Natural killer cell (primary cell): ENCODE measurements at regions not wholly inside any gene's neighbourhood (a gene's known extent, or its start where the extent isn't known, plus 50 kb on each side); places are given as distances from the start of the nearest gene placed in this dataset.

Experiments used
- ATAC-seq, 3 donors: fragments of 150-1000 bp in 2 of 3; fragments of 200-7000 bp in 1 of 3; cut with Tn5 transposase; 1 replicate in 1 of 3; 2 replicates in 2 of 3; pipeline ENCODE4 v1.10.0; 2021; ENCODE audit warnings: mild to moderate bottlenecking in 2 of 3, moderate library complexity in 2 of 3
- DNase-seq, 2 donors: peaks; one replicate each; pipeline versions ENCODE4 v3.0.0 to v3.0.0-alpha.2; 2013 to 2021; ENCODE audit warnings: mixed read lengths in 1 of 2
- H3K27ac ChIP-seq: one replicate; pipeline ENCODE4 v1.5.1; 2013; ENCODE audit warnings: mild to moderate bottlenecking, low read length
- H3K27me3 ChIP-seq: one replicate; pipeline ENCODE4 v1.6.1; 2013; ENCODE audit warnings: low read length; ENCODE audit not compliant: control insufficient read depth, insufficient read depth
- H3K36me3 ChIP-seq: one replicate; pipeline ENCODE4 v1.6.1; 2013; ENCODE audit warnings: low read length; ENCODE audit not compliant: control insufficient read depth, insufficient read depth
- H3K4me1 ChIP-seq: one replicate; pipeline ENCODE4 v1.6.1; 2013; ENCODE audit warnings: low read length; ENCODE audit not compliant: control insufficient read depth, insufficient read depth
- H3K4me3 ChIP-seq: one replicate; pipeline ENCODE4 v1.5.1; 2013; ENCODE audit warnings: low read length
- H3K9me3 ChIP-seq: one replicate; pipeline ENCODE4 v1.6.1; 2013; ENCODE audit warnings: low read length; ENCODE audit not compliant: control insufficient read depth, insufficient read depth
- H3K27ac Mint-ChIP-seq, 2 donors: one replicate each; pipeline ENCODE4 v1.8.0; 2022; ENCODE audit warnings: mild to moderate bottlenecking in 2 of 2, mixed read lengths in 2 of 2, moderate library complexity in 1 of 2
- H3K27me3 Mint-ChIP-seq, 2 donors: one replicate each; pipeline ENCODE4 v1.8.0; 2022; ENCODE audit warnings: low read depth in 2 of 2, mixed read lengths in 2 of 2
- H3K36me3 Mint-ChIP-seq: one replicate; pipeline ENCODE4 v1.8.0; 2022; ENCODE audit warnings: mixed read lengths
- H3K4me1 Mint-ChIP-seq, 2 donors: one replicate each; pipeline ENCODE4 v1.8.0; 2022; ENCODE audit warnings: mixed read lengths in 2 of 2
- H3K4me3 Mint-ChIP-seq: one replicate; pipeline ENCODE4 v1.8.0; 2022; ENCODE audit warnings: mild to moderate bottlenecking, moderate library complexity, mixed read lengths
- H3K9me3 Mint-ChIP-seq, 2 donors: one replicate each; pipeline ENCODE4 v1.8.0; 2022; ENCODE audit warnings: mixed read lengths in 2 of 2
- CTCF ChIP-seq: fragments of 200-600 bp; IDR thresholded peaks from one replicate; pipeline ENCODE4 v1.8.0; 2022; ENCODE audit warnings: antibody characterized with exemption
- WGBS: methylation state at CpG from one replicate; pipeline ENCODE4 v1.1.7; 2013; ENCODE audit warnings: missing lambda C conversion rate; ENCODE audit not compliant: insufficient coverage; 5-methylcytosine and 5-hydroxymethylcytosine counted together
- intact Hi-C: fragments of 100-400 bp; cut with micrococcal nuclease; formaldehyde crosslinking; loops from one replicate; pipeline ENCODE4 v1.14.2; 2022

- H3K27ac ChIP-seq, result no peak overlapping the region
- WGBS, result 84% methylated on average over 4 of the region's 4 CpGs
- H3K4me1 ChIP-seq, result no peaks in the 10 kb centered on the region
- no peak overlapping the region for H3K4me3 Mint-ChIP-seq
- no peak overlapping the region for H3K27ac Mint-ChIP-seq
- ATAC-seq, result no peak
- H3K4me1 Mint-ChIP-seq, result no peaks in the 10 kb centered on the region
- intact Hi-C loops, result no loop called here
- no peaks in the 10 kb centered on the region for H3K9me3 ChIP-seq
- H3K9me3 Mint-ChIP-seq, result no peaks in the 10 kb centered on the region
- no peak for TF ChIP-seq CTCF
- peaks cover 2 to 26% of the 10 kb centered on the region in 2 donors for H3K27me3 Mint-ChIP-seq
- H3K4me3 ChIP-seq, result no peak overlapping the region
- H3K36me3 Mint-ChIP-seq, result no peaks in the 10 kb centered on the region
- no peaks in the 10 kb centered on the region for H3K36me3 ChIP-seq
- H3K27me3 ChIP-seq, result peaks cover 2% of the 10 kb centered on the region
- no peak for DNase-seq
Observed at GRCh38 chr2:45205480-45205879, 196.2 kb upstream of the SIX2 start.

DNA sequence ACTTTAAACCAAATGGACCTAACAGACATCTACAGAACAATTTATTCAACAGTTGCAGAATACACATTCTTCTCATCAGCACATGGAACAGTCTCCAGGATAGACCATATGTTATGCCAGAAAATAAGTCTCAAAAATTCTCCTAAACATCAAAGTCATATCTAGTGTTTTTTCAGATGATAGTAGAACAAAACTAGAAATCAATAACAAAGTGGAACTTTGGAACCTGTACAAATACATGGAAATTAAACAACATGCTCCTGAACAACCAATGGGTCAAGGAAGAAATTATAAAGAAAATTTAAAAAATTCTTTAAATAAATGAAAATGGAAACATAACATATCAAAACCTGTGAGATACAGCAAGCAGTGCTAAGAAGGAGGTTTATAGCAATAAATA, 194.1 kb upstream of the SIX2 start:
- Histone ChIP-seq H3K4me1 (no peaks in the 10 kb centered on the region), H3K36me3 (no peaks in the 10 kb centered on the region), H3K27me3 (peaks cover 2% of the 10 kb centered on the region), H3K9me3 (no peaks in the 10 kb centered on the region), H3K27ac (no peak overlapping the region), H3K4me3 (no peak overlapping the region)
- H3K36me3 Mint-ChIP-seq, result no peaks in the 10 kb centered on the region
- H3K9me3 Mint-ChIP-seq, result no peaks in the 10 kb centered on the region
- no peak for TF ChIP-seq CTCF
- H3K4me3 Mint-ChIP-seq, result no peak overlapping the region
- intact Hi-C loops, result no loop called here
- H3K27me3 Mint-ChIP-seq, result peaks cover 2 to 19% of the 10 kb centered on the region in 2 donors
- no peak for ATAC-seq
- H3K27ac Mint-ChIP-seq, result no peak overlapping the region
- H3K4me1 Mint-ChIP-seq, result no peaks in the 10 kb centered on the region
- DNase-seq, result no peak

DNA sequence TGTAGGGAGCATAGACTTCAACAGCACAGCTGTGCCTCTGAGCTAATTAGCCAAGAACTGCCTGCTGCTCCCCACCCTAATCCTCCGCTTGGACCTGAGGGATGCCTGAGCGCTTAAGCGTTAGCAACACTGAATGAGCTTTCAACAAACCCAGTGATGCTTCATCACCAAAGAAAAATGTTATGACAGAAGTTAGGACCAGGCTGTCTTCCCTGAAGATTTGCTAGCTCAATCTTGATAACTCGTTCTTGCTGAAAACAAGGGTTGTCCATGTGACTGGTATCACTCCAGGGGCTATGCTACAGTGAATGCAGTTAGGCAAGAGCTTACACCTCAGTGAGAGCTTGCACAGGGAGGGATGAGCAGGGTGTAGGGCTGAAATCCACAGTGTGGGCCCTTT, 190.7 kb upstream of the SIX2 start:
- no peaks in the 10 kb centered on the region for H3K9me3 Mint-ChIP-seq
- no peak for DNase-seq
- no peak overlapping the region for H3K4me3 ChIP-seq
- 69% methylated on average over 4 of the region's 4 CpGs for WGBS
- H3K4me1 ChIP-seq, result no peaks in the 10 kb centered on the region
- TF ChIP-seq CTCF, result no peak
- no peaks in the 10 kb centered on the region for H3K36me3 ChIP-seq
- H3K27ac Mint-ChIP-seq, result no peak overlapping the region
- no peak overlapping the region for H3K4me3 Mint-ChIP-seq
- no peak overlapping the region for H3K27ac ChIP-seq
- no peak for ATAC-seq
- H3K27me3 ChIP-seq, result peaks cover 2% of the 10 kb centered on the region
- no peaks in the 10 kb centered on the region for H3K9me3 ChIP-seq
- peaks cover 8 to 32% of the 10 kb centered on the region in 2 donors for H3K27me3 Mint-ChIP-seq
- no peaks in the 10 kb centered on the region for H3K4me1 Mint-ChIP-seq
- intact Hi-C loops, result no loop called here
- H3K36me3 Mint-ChIP-seq, result no peaks in the 10 kb centered on the region

DNA sequence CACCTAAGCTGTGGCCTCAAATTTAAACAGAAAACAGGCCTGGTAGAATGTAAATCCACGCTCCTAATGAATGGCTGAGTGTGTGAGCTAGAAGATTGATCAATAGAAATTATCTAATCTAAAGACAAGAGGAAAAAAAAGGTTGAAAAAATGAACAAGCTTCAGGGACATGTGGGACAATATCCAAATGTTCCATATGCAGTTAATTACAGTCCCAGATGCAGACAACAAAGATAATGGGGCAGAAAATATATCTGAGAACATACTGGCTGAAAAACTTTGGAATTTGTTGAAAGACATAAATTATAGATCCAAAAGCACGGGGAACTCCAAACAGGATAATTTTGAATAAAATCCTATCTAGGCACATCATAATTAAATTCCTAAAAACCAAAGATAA, 186.7 kb upstream of the SIX2 start:
- Histone ChIP-seq H3K36me3 (no peaks in the 10 kb centered on the region), H3K4me3 (no peak overlapping the region), H3K9me3 (no peaks in the 10 kb centered on the region), H3K4me1 (no peaks in the 10 kb centered on the region), H3K27ac (no peak overlapping the region), H3K27me3 (no peaks in the 10 kb centered on the region)
- ATAC-seq (no peak), DNase-seq (no peak)
- intact Hi-C loops, result no loop called here
- H3K36me3 Mint-ChIP-seq, result no peaks in the 10 kb centered on the region
- H3K27ac Mint-ChIP-seq, result no peak overlapping the region
- WGBS, result 89% methylated on average over 1 of the region's 2 CpGs
- no peak for TF ChIP-seq CTCF
- H3K4me3 Mint-ChIP-seq, result no peak overlapping the region
- H3K4me1 Mint-ChIP-seq, result no peaks in the 10 kb centered on the region
- peaks cover 16 to 33% of the 10 kb centered on the region in 2 donors for H3K27me3 Mint-ChIP-seq
- H3K9me3 Mint-ChIP-seq, result no peaks in the 10 kb centered on the region
